Epithelial cell of proximal tubule (primary cell): ENCODE measurements at regions not wholly inside any gene's neighbourhood (a gene's known extent, or its start where the extent isn't known, plus 50 kb on each side); places are given as distances from the start of the nearest gene placed in this dataset.

Experiments used
- DNase-seq: peaks from one replicate; pipeline ENCODE4 v3.0.0-alpha.2; 2011; ENCODE audit warnings: low read depth
- H3K4me3 ChIP-seq: 2 replicates; pipeline ENCODE4 v1.5.1; 2011; ENCODE audit warnings: low read depth, mild to moderate bottlenecking, low read length
- TF ChIP-seq, protein P1 (sequence below): conservative IDR thresholded peaks from 2 replicates; pipeline ENCODE4 v1.5.1; 2012; ENCODE audit warnings: low read depth, mild to moderate bottlenecking, low read length

DNA sequence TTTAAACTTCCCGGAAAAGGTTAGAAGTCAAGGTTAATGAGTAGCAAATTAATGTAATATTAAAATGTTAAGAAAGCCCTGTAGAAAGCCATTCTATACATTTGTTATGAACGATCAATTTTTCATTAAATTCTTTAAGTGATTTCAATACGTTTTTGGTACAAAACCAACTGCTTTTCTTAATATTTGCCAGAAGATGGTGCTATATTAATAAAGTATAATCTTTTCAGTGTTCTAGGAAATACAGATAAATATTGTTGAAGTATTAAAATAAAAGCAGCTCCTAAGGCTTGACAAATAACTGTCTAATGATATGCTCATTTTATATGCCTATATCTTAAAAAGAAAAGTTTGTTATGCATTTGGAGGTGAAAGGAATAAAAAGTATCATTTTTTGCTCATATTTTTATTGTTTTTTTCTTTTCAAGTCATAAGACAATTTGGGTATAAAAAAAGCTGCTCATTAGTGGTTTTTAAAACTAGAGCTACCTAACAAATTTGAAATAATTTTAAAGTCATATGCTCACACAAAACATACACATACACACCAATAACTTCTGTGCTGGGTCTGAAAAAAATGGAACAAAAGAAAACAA is 130.3 kb upstream of the POT1 start:
- TF ChIP-seq, protein P1, sequence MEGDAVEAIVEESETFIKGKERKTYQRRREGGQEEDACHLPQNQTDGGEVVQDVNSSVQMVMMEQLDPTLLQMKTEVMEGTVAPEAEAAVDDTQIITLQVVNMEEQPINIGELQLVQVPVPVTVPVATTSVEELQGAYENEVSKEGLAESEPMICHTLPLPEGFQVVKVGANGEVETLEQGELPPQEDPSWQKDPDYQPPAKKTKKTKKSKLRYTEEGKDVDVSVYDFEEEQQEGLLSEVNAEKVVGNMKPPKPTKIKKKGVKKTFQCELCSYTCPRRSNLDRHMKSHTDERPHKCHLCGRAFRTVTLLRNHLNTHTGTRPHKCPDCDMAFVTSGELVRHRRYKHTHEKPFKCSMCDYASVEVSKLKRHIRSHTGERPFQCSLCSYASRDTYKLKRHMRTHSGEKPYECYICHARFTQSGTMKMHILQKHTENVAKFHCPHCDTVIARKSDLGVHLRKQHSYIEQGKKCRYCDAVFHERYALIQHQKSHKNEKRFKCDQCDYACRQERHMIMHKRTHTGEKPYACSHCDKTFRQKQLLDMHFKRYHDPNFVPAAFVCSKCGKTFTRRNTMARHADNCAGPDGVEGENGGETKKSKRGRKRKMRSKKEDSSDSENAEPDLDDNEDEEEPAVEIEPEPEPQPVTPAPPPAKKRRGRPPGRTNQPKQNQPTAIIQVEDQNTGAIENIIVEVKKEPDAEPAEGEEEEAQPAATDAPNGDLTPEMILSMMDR = no peak
- no peak for DNase-seq
- H3K4me3 ChIP-seq = no peak overlapping the region

DNA sequence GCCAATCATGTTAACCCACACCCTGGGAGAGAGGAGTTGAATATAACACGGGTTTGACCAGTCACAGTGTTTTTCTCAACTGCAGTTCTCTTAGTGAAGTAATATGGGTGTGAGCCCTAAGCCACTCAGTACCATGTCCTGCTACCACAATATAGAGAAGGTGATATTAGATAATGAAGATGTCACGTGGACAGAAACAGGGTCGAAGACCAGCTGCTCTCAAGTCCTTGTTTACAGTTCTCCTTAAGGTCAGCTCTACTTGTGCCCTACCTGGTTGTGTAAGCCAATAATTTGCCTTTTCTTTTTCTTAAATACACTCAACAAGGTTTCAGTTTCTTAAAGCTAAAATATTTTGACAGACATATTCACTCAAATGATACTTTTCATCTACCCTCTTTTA is 128.3 kb upstream of the POT1 start:
- TF ChIP-seq, protein P1 = no peak
- no peak overlapping the region for H3K4me3 ChIP-seq
- no peak for DNase-seq

DNA sequence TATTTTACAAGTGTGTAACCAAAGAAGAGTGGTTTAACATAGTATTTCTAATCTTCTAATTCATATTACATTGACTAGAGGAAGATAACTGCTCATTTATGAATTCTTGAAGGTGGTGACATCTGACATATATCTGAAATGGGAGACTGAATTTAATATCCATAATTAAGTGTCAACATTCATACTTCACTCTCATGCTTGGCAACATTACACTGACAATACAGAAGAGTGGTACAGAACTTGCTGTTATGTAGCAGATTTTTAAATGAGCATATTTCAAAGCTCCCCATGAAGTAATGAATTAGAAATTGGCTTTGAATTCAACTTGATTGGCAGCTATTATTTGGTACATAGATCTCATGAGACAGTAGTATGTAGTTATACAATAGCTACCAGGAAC is 125.8 kb upstream of the POT1 start:
- no peak overlapping the region for H3K4me3 ChIP-seq
- TF ChIP-seq, protein P1 = no peak
- DNase-seq = no peak

DNA sequence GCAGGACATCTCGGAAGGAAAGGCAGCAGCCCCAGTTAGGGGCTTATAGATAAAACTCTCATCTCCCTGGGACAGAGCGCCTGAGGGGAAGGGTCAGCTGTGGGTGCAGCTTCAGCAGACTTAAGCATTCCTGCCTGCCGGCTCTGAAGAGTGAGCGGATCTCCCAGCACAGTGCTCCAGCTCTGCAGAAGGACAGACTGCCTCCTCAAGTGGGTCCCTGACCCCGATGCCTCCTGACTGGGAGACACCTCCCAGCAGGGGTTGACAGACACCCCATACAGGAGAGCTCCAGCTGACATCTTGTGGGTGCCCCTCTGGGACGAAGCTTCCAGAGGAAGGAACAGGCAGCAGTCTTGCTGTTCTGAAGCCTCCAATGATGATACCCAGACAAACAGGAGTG is 117.1 kb upstream of the POT1 start:
- TF ChIP-seq, protein P1 = no peak
- no peak overlapping the region for H3K4me3 ChIP-seq
- no peak for DNase-seq

DNA sequence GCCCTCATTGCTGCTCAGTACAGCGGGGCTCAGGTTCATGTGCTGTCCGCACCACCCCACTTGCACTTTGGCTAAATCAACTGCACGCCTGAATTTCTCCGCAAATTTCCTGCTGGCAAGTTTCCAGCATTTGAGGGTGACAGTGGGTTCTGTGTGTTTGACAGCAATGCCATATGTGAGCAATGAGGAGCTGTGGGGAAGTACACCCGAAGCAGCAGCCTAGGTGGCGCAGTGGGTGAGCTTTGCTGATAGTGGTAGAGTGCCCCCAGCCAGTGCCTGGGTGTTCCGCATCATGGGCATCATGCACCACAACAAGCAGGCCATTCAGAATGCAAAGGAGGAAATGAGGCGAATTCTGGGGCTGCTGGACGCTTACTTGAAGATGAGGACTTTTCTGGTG is 103.9 kb upstream of the POT1 start:
- TF ChIP-seq, protein P1 = no peak
- no peak overlapping the region for H3K4me3 ChIP-seq
- DNase-seq = no peak

DNA sequence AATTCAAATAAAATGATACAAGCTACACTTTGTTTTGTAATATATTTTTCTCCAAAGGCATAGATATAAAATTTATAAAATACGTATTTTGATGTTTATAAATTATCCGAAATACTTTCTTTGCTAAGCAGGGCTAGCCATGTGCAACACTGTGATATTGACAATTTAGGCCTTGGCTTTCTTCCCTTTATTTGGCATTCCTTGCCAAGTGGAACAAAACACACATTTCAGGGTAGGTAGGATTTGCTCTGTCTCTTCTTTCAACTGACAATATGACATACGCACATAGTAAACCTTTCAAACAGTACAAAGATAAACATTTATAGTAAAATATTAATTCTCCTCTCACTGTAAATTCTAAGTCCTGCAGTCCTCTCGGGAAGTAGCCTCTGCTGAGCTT is 103.3 kb upstream of the POT1 start:
- no peak for DNase-seq
- TF ChIP-seq, protein P1 = no peak
- no peak overlapping the region for H3K4me3 ChIP-seq

DNA sequence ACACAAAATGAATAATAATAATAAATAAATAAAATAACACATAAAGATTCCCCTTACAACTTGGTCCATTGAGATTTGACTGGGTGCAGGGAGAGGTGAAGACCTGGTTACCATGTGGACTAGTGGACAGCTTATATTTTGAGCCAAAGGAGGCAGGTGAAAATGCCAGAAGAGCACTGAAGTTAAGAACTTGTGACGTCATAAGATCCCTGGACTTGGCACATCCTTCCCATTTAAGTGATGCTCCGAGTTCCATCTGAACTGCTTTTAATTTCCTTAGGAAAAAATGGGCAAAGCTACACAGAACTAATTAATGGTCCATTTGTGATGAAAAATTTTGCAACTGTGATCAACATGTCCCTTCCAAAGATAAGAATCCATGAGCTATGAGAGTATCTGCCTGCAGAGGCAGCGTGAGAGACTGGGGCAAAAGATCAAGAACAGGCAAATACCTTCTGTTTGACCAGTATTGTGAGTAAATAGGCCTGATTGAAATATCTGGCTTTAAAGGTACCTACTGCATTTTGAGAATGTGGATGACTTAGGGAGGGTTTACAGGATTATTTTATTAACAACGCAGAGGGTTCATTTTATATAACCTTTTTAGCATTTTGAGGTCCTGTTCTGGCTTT is 101.2 kb upstream of the POT1 start:
- DNase-seq = no peak
- no peak overlapping the region for H3K4me3 ChIP-seq
- TF ChIP-seq, protein P1 = no peak
